Ovary (tissue), 7 donors: ENCODE measurements at regions not wholly inside any gene's neighbourhood (a gene's known extent, or its start where the extent isn't known, plus 50 kb on each side); places are given as distances from the start of the nearest gene placed in this dataset.

Experiments
- DNase-seq, 5 donors: peaks; one replicate each; pipeline ENCODE4 v3.0.0-alpha.2; 2019 to 2020
- H3K27ac ChIP-seq, 2 donors: fragments of 200-600 bp; one replicate each; pipeline versions ENCODE4 v1.5.1 to v1.8.0; 2019 to 2022
- H3K27me3 ChIP-seq: fragments of 200-600 bp; one replicate; pipeline ENCODE4 v1.8.0; 2022
- H3K36me3 ChIP-seq: fragments of 200-600 bp; sonication (generic); one replicate; pipeline ENCODE4 v1.5.1; 2019
- H3K4me1 ChIP-seq: one replicate; pipeline ENCODE4 v1.8.1; 2013; ENCODE audit warnings: mild to moderate bottlenecking, moderate library complexity; ENCODE audit not compliant: insufficient read depth
- H3K4me3 ChIP-seq: fragments of 200-600 bp; sonication (generic); one replicate; pipeline ENCODE4 v1.5.1; 2017
- H3K9me3 ChIP-seq, 2 donors: fragments of 200-600 bp in 1 of 2; sonication (generic) in 1 of 2; one replicate each; pipeline versions ENCODE4 v1.5.1 to v1.8.1; 2013 to 2019; ENCODE audit warnings: mild to moderate bottlenecking in 1 of 2, moderate library complexity in 1 of 2
- CTCF ChIP-seq, 3 donors: fragments of 450-650 bp in 2 of 3; fragments of 200-600 bp in 1 of 3; IDR thresholded peaks; one replicate each; pipeline versions ENCODE4 v1.5.1 to v1.8.0; 2016 to 2022; ENCODE audit warnings: antibody characterized with exemption in 3 of 3, mild to moderate bottlenecking in 1 of 3
- EP300 ChIP-seq: sonication (generic); formaldehyde crosslinking; IDR thresholded peaks from one replicate; pipeline ENCODE4 v1.6.1; 2017; ENCODE audit warnings: antibody characterized with exemption
- POLR2A ChIP-seq: fragments of 450-650 bp; IDR thresholded peaks from one replicate; pipeline ENCODE4 v1.6.1; 2017; ENCODE audit warnings: antibody characterized with exemption, mild to moderate bottlenecking, moderate library complexity
- whole genome bisulfite sequencing, 3 donors: extraction: QIAGEN DNeasy Blood & Tissue Kit in 1 of 3; methylation state at CpG; one replicate each; pipeline versions ENCODE4 v1.1.5 to v1.1.7; 2013 to 2017; 5-methylcytosine and 5-hydroxymethylcytosine counted together
- intact Hi-C, 4 donors: fragments of 100-400 bp; cut with DNase I; formaldehyde crosslinking; loops; one replicate each; pipeline versions ENCODE4 v1.11.0 to v1.15.1; 2022 to 2023
- donor health status: DM: no; HTN: no; CAD: no; lungs with moderate emphysema.
- donor health status: DM: no; HTN: no; CAD: no.
- donor health status: Bipolar disorder and iron deficiency.
- donor health status: DM: no; HTN: no; CAD: no.
- donor health status: DM: yes; HTN: yes; CAD: no.

DNA sequence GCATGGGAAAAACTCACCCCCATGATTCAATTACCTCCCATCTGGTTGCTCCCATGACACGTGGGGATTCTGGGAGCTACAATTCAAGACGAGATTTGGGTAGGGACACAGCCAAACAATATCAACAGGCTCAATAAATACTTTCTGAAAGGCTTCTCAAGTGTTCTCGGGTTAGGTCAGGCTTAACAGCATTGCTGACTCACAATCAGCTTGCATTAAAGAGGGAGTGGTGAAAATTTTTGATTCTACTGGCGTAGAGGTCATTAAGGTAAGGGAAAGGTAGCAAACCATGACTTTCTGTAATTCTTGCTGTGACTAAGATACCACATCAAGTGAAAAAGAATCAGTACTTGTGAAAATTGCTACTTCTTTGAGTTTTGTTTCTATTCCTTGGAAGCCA is 126.4 kb downstream of the JCAD start:
- intact Hi-C loops: no loop called here
- H3K36me3 ChIP-seq: no peaks in the 10 kb centered on the region
- no peaks in the 10 kb centered on the region for H3K27me3 ChIP-seq
- no peak for TF ChIP-seq CTCF (IDR thresholded peaks at IDR 0.05)
- H3K9me3 ChIP-seq: no peaks in the 10 kb centered on the region
- H3K27ac ChIP-seq: no peak overlapping the region
- 85 to 90% (median 85%) methylated on average over 4 of the region's 4 CpGs for WGBS, 3 donors
- no peak for DNase-seq
- H3K4me1 ChIP-seq: no peaks in the 10 kb centered on the region
- no peak overlapping the region for H3K4me3 ChIP-seq

- no peak for DNase-seq
- TF ChIP-seq CTCF (IDR thresholded peaks at IDR 0.05) (no peak), POLR2A (no peak), EP300 (no peak)
- Histone ChIP-seq H3K36me3 (no peaks in the 10 kb centered on the region), H3K9me3 (no peaks in the 10 kb centered on the region), H3K27ac (no peak overlapping the region), H3K4me3 (no peak overlapping the region), H3K27me3 (no peaks in the 10 kb centered on the region), H3K4me1 (no peaks in the 10 kb centered on the region)
- WGBS, 3 donors: 72 to 86% (median 80%) methylated on average over 2 of the region's 2 CpGs
- intact Hi-C loops: no loop called here
These were observed 127.6 kb downstream of the JCAD start for GRCh38 chr10:29931833-29932232.

DNA sequence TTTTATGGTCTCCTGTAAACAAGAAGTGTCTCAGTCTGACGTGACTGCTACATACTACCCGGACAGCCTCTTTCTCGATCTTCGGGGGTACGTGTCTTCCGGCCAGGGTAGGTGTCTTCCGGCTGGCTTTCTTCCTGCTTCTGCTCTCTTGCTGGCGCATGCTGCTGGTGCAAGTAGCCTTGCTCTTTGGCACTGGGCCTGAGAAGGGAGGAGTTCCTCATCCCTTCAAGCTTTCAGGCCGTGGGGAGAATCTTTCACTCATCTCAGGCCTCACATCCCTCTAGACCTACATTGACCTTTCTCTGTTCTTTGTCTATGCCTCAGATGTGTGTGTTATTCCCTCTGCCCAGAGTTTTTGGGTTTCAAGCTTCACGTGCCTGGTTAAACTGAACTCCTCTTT is 130.4 kb downstream of the JCAD start:
- no peak for DNase-seq
- TF ChIP-seq POLR2A: no peak
- TF ChIP-seq EP300: no peak
- no peak for TF ChIP-seq CTCF (IDR thresholded peaks at IDR 0.05)
- Histone ChIP-seq H3K9me3 (no peaks in the 10 kb centered on the region), H3K4me1 (no peaks in the 10 kb centered on the region), H3K36me3 (no peaks in the 10 kb centered on the region), H3K27me3 (no peaks in the 10 kb centered on the region), H3K4me3 (no peak overlapping the region), H3K27ac (no peak overlapping the region)
- WGBS, 3 donors: 92 to 93% (median 93%) methylated on average over 10 of the region's 10 CpGs
- intact Hi-C loops: no loop called here

- 42 to 53% (median 50%) methylated on average over 6 of the region's 6 CpGs for WGBS, 3 donors
- intact Hi-C loops: no loop called here
- no peaks in the 10 kb centered on the region for H3K4me1 ChIP-seq
- TF ChIP-seq CTCF (IDR thresholded peaks at IDR 0.05) (peak in 1 of 3 donors; percentile 43), EP300 (no peak)
- no peak overlapping the region for H3K27ac ChIP-seq
- H3K27me3 ChIP-seq: no peaks in the 10 kb centered on the region
- H3K36me3 ChIP-seq: no peaks in the 10 kb centered on the region
- no peak overlapping the region for H3K4me3 ChIP-seq
- H3K9me3 ChIP-seq: no peaks in the 10 kb centered on the region
- peak in 1 of 5 donors; percentile 53 for DNase-seq
These were observed 132.7 kb downstream of the JCAD start for GRCh38 chr10:29926693-29927048.
